Neural progenitor cell (in vitro differentiated cells): ENCODE measurements at regions not wholly inside any gene's neighbourhood (a gene's known extent, or its start where the extent isn't known, plus 50 kb on each side); places are given as distances from the start of the nearest gene placed in this dataset.

Experiments used
- small RNA-seq: library from RNA; depleted of rRNA; stranded (forward); fragments of <200 nt; gene quantifications from one replicate; pipeline ENCODE3, GENCODE V24; 2015

Small RNAs in the stretch of these regions (small RNA-seq; reads per million reads assigned to genes)
- gene RNA5SP19 = 0.39 reads per million, percentile 41 among the genes with 10 or more reads in this experiment
